RPMI8226 (cell line): ENCODE measurements at regions not wholly inside any gene's neighbourhood (a gene's known extent, or its start where the extent isn't known, plus 50 kb on each side); places are given as distances from the start of the nearest gene placed in this dataset.
"Not testable (repeated sequence)": the region's sequence is repeated elsewhere in the genome, so short reads cannot be mapped to it uniquely, and the experiment has no call there.

Experiments
- DNase-seq: peaks from one replicate; pipeline ENCODE4 v3.0.0-alpha.2; 2015

- DNase-seq = no peak
Observed at GRCh38 chr1:217921126-217921904, 290.2 kb downstream of the SPATA17 start.

- no peak for DNase-seq
Observed at GRCh38 chr1:217924924-217925323, 293.8 kb downstream of the SPATA17 start.

GRCh38 chr1:217929213-217929885 is 298.2 kb downstream of the SPATA17 start:
- no peak for DNase-seq

GRCh38 chr1:217943361-217943760 is 312.2 kb downstream of the SPATA17 start:
- no peak for DNase-seq

GRCh38 chr1:217944550-217944949 is 313.4 kb downstream of the SPATA17 start:
- DNase-seq = no peak

GRCh38 chr1:217946511-217946910 is 315.4 kb downstream of the SPATA17 start:
- no peak for DNase-seq

- DNase-seq = no peak
Observed at GRCh38 chr1:217948741-217949140, 317.6 kb downstream of the SPATA17 start.

GRCh38 chr1:217953330-217953729 is 322.2 kb downstream of the SPATA17 start:
- no peak for DNase-seq

- DNase-seq = peak; percentile 36
Observed at GRCh38 chr1:217953922-217954321, 322.8 kb downstream of the SPATA17 start.

GRCh38 chr1:217955723-217956122 is 324.6 kb downstream of the SPATA17 start:
- DNase-seq = no peak

GRCh38 chr1:217965156-217965786 is 319.8 kb upstream of the RRP15 start:
- no peak for DNase-seq

- DNase-seq = no peak
Observed at GRCh38 chr1:217968085-217968484, 317.0 kb upstream of the RRP15 start.

- no peak for DNase-seq
Observed at GRCh38 chr1:217969428-217969827, 315.7 kb upstream of the RRP15 start.

GRCh38 chr1:217977943-217978342 is 307.1 kb upstream of the RRP15 start:
- DNase-seq = no peak

GRCh38 chr1:217981430-217981829 is 303.7 kb upstream of the RRP15 start:
- DNase-seq = no peak

GRCh38 chr1:217982331-217983050 is 302.6 kb upstream of the RRP15 start:
- DNase-seq = no peak

- DNase-seq = no peak
Observed at GRCh38 chr1:217983051-217983375, 302.1 kb upstream of the RRP15 start.

GRCh38 chr1:217985641-217986040 is 299.5 kb upstream of the RRP15 start:
- no peak for DNase-seq

- no peak for DNase-seq
Observed at GRCh38 chr1:217989510-217989909, 295.6 kb upstream of the RRP15 start.

- no peak for DNase-seq
Observed at GRCh38 chr1:217993439-217993838, 291.7 kb upstream of the RRP15 start.

GRCh38 chr1:218008296-218008695 is 276.8 kb upstream of the RRP15 start:
- DNase-seq = not testable (repeated sequence)

- peak; percentile 45 for DNase-seq
Observed at GRCh38 chr1:218015106-218015505, 270.0 kb upstream of the RRP15 start.

GRCh38 chr1:218024211-218024720 is 260.8 kb upstream of the RRP15 start:
- no peak for DNase-seq
